ENCODE measurements at regions not wholly inside any gene's neighbourhood (a gene's known extent, or its start where the extent isn't known, plus 50 kb on each side); places are given as distances from the start of the nearest gene placed in this dataset.

GRCh38 chr14:104441275-104442106, 138.1 kb upstream of the C14orf180 start:
- no peak for TF ChIP-seq CTCF (IDR thresholded peaks at IDR 0.05; ENCODE audit: control extremely low read depth, extremely low read depth, low read depth, missing control alignments)
- ChIA-PET CTCF (interaction anchor here (1.7 kb wide), 1 partner anchor 364 kb away, joined by 4 read pairs; no protein-coding TSS in a partner anchor), POLR2A (no interaction called here)
- DNase-seq (ENCODE audit: extremely low spot score): no peak

DNA sequence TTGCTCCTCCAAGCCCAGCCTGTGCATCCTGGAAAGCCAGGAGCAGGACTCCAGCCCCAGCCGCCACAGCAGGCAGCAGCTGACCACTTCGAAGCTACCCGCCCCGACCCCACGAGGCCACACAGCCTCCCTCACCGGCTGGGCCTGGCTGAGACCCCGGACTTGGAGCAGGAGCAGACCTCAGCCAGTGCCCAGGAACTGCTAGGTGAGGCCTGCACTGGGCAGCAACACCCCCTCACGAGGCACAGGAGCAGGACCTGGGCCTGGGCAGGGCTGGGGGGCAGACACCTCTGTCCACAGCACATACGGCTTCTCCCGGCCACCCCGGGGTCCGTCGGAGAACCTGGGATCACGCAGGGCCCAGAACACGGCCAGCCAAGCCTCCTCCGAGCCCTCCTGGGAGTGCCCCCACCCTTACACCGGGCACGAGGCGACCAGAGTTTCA, 137.4 kb upstream of the C14orf180 start:
- DNase-seq (ENCODE audit: extremely low spot score): no peak
- ChIA-PET POLR2A (no interaction called here), CTCF (no interaction called here)
- no peak for TF ChIP-seq CTCF (IDR thresholded peaks at IDR 0.05; ENCODE audit: control extremely low read depth, extremely low read depth, low read depth, missing control alignments)

- ChIA-PET POLR2A (no interaction called here), CTCF (no interaction called here)
- no peak for TF ChIP-seq CTCF (IDR thresholded peaks at IDR 0.05; ENCODE audit: control extremely low read depth, extremely low read depth, low read depth, missing control alignments)
- no peak for DNase-seq (ENCODE audit: extremely low spot score)
Observed at GRCh38 chr14:104442631-104443390, 136.8 kb upstream of the C14orf180 start.

DNA sequence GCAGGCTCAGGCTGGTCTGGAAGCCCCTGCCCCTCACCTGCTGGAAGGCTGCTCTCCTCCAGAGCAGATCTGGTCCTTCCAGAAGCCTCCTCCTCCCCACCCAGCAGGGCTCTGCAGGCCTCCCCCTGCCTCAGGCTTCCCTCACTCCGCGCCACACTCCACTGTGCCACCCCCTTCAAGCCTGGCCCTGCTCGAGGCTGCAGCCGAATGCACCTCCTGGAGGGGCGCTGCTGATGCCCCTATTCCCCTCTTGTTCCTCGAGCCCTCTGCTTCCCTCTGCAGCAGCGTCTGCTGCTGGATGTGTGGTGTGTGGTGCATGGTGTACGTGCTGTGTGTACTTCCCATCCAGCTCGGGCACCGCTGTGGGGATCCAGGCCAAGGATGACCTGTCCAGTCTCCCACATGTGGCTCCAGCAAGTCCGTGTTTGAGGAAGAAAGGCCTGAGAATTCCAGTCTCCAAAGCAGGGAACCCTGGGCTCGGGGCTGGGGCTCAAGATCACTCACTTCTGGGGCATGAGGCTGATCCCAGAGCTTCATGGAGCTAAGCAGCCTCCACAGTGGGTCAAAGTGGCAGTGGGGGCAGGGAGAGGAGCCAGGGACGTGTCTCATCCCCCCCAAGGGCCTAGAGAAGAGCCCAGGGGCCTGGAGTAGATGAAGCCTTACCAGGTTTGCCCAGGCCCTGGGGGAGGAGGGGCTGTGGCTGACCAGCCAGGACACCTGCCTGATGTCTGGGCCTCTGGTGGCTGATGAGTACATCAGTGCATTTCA, 136.0 kb upstream of the C14orf180 start:
- ChIA-PET CTCF (no interaction called here), POLR2A (no interaction called here)
- TF ChIP-seq CTCF (IDR thresholded peaks at IDR 0.05; ENCODE audit: control extremely low read depth, extremely low read depth, low read depth, missing control alignments): no peak
- no peak for DNase-seq (ENCODE audit: extremely low spot score)

- ChIA-PET POLR2A (no interaction called here), CTCF (no interaction called here)
- no peak for TF ChIP-seq CTCF (IDR thresholded peaks at IDR 0.05; ENCODE audit: control extremely low read depth, extremely low read depth, low read depth, missing control alignments)
- no peak for DNase-seq (ENCODE audit: extremely low spot score)
Observed at GRCh38 chr14:104444159-104445030, 135.2 kb upstream of the C14orf180 start.
